ENCODE measurements at regions not wholly inside any gene's neighbourhood (a gene's known extent, or its start where the extent isn't known, plus 50 kb on each side); places are given as distances from the start of the nearest gene placed in this dataset.

GRCh38 chr13:104920091-104920490 lies 1615.4 kb downstream of the EFNB2 start:
- Histone ChIP-seq H3K27me3 (ENCODE audit: low read length) (no peaks in the 10 kb centered on the region), H4K20me1 (ENCODE audit: low read length) (no peaks in the 10 kb centered on the region), H3F3A (ENCODE audit: low read length, unreplicated experiment) (no peaks in the 10 kb centered on the region), H3K9me2 (replicated peaks; ENCODE audit: low read length) (no peaks in the 10 kb centered on the region), H2AFZ (ENCODE audit: low read length) (no peak overlapping the region), H3K36me3 (ENCODE audit: low read depth, low read length) (no peaks in the 10 kb centered on the region), H3K9me3 (ENCODE audit: low read length) (no peaks in the 10 kb centered on the region), H3K9ac (ENCODE audit: low read length) (no peak overlapping the region), H3K27ac (ENCODE audit: low read length) (no peak overlapping the region), H3K4me1 (ENCODE audit: insufficient read depth, low read length) (no peaks in the 10 kb centered on the region), H3K4me3 (ENCODE audit: low read length) (no peak overlapping the region), H3K4me2 (ENCODE audit: low read length) (no peak overlapping the region), H3K79me2 (ENCODE audit: low read length) (no peaks in the 10 kb centered on the region)
- POLR2A ChIA-PET (ENCODE audit: unreplicated experiment), result no interaction called here
- DNase-seq, result no peak
- CTCF ChIA-PET, result no interaction called here
- no peak for TF ChIP-seq EZH2 (IDR thresholded peaks at IDR 0.05; ENCODE audit: low read length, unreplicated experiment)
- TF ChIP-seq, protein P1, sequence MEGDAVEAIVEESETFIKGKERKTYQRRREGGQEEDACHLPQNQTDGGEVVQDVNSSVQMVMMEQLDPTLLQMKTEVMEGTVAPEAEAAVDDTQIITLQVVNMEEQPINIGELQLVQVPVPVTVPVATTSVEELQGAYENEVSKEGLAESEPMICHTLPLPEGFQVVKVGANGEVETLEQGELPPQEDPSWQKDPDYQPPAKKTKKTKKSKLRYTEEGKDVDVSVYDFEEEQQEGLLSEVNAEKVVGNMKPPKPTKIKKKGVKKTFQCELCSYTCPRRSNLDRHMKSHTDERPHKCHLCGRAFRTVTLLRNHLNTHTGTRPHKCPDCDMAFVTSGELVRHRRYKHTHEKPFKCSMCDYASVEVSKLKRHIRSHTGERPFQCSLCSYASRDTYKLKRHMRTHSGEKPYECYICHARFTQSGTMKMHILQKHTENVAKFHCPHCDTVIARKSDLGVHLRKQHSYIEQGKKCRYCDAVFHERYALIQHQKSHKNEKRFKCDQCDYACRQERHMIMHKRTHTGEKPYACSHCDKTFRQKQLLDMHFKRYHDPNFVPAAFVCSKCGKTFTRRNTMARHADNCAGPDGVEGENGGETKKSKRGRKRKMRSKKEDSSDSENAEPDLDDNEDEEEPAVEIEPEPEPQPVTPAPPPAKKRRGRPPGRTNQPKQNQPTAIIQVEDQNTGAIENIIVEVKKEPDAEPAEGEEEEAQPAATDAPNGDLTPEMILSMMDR (conservative IDR thresholded peaks at IDR 0.05; ENCODE audit: low read depth, low read length), result no peak
- no peak for TF ChIP-seq EZH2phosphoT487 (IDR thresholded peaks at IDR 0.05; ENCODE audit: borderline replicate concordance, low read length)
- ATAC-seq, result no peak
- intact Hi-C loops (cut with micrococcal nuclease), result no loop called here
- BruUV-seq (replicated peaks), result no TSS peak

DNA sequence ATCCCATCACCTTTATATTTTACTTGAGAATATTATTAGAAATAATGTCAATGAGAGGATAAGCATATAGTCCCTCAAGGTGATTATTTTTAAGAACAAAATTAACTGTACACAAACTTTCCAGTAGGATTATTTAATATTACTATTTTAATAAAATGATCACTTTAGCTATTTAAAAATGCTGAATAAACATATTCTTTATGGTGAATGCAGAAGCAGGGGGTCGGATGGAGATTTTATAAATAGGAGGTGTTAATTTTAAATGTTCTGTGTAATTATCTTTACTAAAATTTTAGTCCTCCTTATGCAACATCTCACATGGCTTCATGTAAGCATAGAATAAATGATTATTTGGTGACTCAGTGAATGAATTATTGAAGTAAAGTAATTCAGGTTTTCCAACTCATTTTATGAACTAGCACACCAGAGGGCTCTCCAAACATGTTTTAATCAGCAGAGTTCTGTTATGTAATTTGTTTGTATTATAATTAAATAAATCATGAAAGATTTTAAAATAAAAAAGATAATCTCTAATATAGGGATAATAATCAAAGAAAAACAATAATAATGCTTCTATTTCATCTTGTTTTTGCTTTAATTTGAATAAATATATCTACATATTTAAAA lies 1635.2 kb downstream of the EFNB2 start:
- no peak overlapping the region for H3K9ac ChIP-seq (ENCODE audit: low read length)
- H3K27ac ChIP-seq (ENCODE audit: low read length), result no peak overlapping the region
- no peak overlapping the region for H2AFZ ChIP-seq (ENCODE audit: low read length)
- no peaks in the 10 kb centered on the region for H3K4me1 ChIP-seq (ENCODE audit: insufficient read depth, low read length)
- no TSS peak for BruUV-seq (replicated peaks)
- H4K20me1 ChIP-seq (ENCODE audit: low read length), result no peaks in the 10 kb centered on the region
- TF ChIP-seq, protein P1 (conservative IDR thresholded peaks at IDR 0.05; ENCODE audit: low read depth, low read length), result no peak
- TF ChIP-seq EZH2phosphoT487 (IDR thresholded peaks at IDR 0.05; ENCODE audit: borderline replicate concordance, low read length) (no peak), EZH2 (IDR thresholded peaks at IDR 0.05; ENCODE audit: low read length, unreplicated experiment) (no peak)
- H3K79me2 ChIP-seq (ENCODE audit: low read length), result no peaks in the 10 kb centered on the region
- ATAC-seq (no peak), DNase-seq (no peak)
- H3K9me3 ChIP-seq (ENCODE audit: low read length), result no peaks in the 10 kb centered on the region
- H3K9me2 ChIP-seq (replicated peaks; ENCODE audit: low read length), result no peaks in the 10 kb centered on the region
- intact Hi-C loops (cut with micrococcal nuclease), result no loop called here
- no peaks in the 10 kb centered on the region for H3K36me3 ChIP-seq (ENCODE audit: low read depth, low read length)
- H3K27me3 ChIP-seq (ENCODE audit: low read length), result no peaks in the 10 kb centered on the region
- H3K4me3 ChIP-seq (ENCODE audit: low read length), result no peak overlapping the region
- POLR2A ChIA-PET (ENCODE audit: unreplicated experiment), result no interaction called here
- H3K4me2 ChIP-seq (ENCODE audit: low read length), result no peak overlapping the region
- CTCF ChIA-PET, result no interaction called here
- no peaks in the 10 kb centered on the region for H3F3A ChIP-seq (ENCODE audit: low read length, unreplicated experiment)

DNA sequence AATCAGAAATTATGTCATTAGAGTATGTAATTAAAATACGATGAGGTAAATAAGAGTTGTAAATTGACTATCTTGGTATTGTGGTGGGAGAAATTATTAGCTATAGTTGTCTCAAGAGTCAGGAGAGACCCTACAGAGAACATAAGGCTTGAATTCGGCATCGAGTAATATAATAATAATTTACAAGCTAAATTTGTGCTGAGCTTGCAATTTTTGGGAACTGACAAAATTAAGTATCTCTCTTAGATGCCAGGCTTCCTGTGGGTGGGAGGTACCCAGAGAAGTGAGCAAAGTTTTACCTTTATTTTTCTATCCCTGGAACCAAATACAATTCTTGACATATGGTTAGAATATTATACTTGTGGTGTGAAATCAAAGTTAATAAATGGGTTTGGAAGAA lies 1637.0 kb downstream of the EFNB2 start:
- Histone ChIP-seq H4K20me1 (ENCODE audit: low read length) (no peaks in the 10 kb centered on the region), H3K9me2 (replicated peaks; ENCODE audit: low read length) (no peaks in the 10 kb centered on the region), H3K9me3 (ENCODE audit: low read length) (no peaks in the 10 kb centered on the region), H3K79me2 (ENCODE audit: low read length) (no peaks in the 10 kb centered on the region), H3K9ac (ENCODE audit: low read length) (no peak overlapping the region), H2AFZ (ENCODE audit: low read length) (no peak overlapping the region), H3K27ac (ENCODE audit: low read length) (no peak overlapping the region), H3K4me3 (ENCODE audit: low read length) (no peak overlapping the region), H3F3A (ENCODE audit: low read length, unreplicated experiment) (no peaks in the 10 kb centered on the region), H3K4me1 (ENCODE audit: insufficient read depth, low read length) (no peaks in the 10 kb centered on the region), H3K27me3 (ENCODE audit: low read length) (no peaks in the 10 kb centered on the region), H3K36me3 (ENCODE audit: low read depth, low read length) (no peaks in the 10 kb centered on the region), H3K4me2 (ENCODE audit: low read length) (no peak overlapping the region)
- ChIA-PET POLR2A (ENCODE audit: unreplicated experiment) (no interaction called here), CTCF (no interaction called here)
- TF ChIP-seq, protein P1 (conservative IDR thresholded peaks at IDR 0.05; ENCODE audit: low read depth, low read length), result no peak
- no peak for TF ChIP-seq EZH2 (IDR thresholded peaks at IDR 0.05; ENCODE audit: low read length, unreplicated experiment)
- TF ChIP-seq EZH2phosphoT487 (IDR thresholded peaks at IDR 0.05; ENCODE audit: borderline replicate concordance, low read length), result no peak
- intact Hi-C loops (cut with micrococcal nuclease), result no loop called here
- no peak for DNase-seq
- no TSS peak for BruUV-seq (replicated peaks)
- ATAC-seq, result no peak
